Activated T-cell treated with anti-CD3 and anti-CD28 coated beads for 48 hours (primary cell): ENCODE measurements at regions not wholly inside any gene's neighbourhood (a gene's known extent, or its start where the extent isn't known, plus 50 kb on each side); places are given as distances from the start of the nearest gene placed in this dataset.
"Not testable (repeated sequence)": the region's sequence is repeated elsewhere in the genome, so short reads cannot be mapped to it uniquely, and the experiment has no call there.

Experiments used
- DNase-seq: peaks from one replicate; pipeline ENCODE4 v3.0.0-alpha.2; 2020; ENCODE audit warnings: low read depth

DNA sequence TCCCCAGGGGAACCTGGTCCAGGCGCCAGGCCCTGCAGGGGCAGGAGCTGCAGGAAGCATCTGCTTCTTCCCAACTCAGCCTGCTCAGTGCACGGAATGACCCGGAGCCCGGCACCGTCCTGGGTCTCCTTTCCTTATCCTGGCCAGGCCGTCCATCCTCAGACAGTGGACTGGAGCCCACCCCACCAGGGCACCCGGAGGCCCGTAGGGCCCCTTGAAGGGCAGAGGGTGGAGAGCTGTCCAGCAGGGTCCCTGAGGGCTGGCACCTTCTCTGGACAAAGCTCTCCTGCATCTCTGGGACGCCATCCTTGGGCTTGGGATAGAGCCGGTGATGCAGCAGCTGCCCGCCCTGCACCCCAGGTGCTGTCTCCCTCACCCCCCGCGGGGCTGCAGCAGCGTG lies 207.9 kb downstream of the TMEM121 start:
- not testable (repeated sequence) for DNase-seq

DNA sequence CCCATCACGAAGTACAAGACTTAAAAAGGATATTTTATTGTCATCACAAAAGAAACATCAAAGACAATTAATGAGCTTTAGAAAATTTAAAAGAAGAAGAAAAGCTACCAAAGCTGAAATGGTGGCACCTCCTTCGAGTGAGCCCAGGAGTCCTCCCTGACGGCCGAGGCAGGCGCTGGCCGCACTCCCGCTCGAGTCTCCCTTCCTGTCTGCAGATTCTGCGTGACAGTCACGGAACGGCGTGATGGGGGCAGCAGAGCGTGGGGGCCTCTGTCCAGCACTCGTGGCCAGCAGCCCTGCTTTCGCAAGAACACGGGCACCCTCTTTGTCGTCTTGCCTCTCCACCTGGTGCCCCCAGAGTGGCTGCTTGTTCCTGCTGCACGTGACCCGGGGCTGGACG lies 209.9 kb downstream of the TMEM121 start:
- DNase-seq, result not testable (repeated sequence)

DNA sequence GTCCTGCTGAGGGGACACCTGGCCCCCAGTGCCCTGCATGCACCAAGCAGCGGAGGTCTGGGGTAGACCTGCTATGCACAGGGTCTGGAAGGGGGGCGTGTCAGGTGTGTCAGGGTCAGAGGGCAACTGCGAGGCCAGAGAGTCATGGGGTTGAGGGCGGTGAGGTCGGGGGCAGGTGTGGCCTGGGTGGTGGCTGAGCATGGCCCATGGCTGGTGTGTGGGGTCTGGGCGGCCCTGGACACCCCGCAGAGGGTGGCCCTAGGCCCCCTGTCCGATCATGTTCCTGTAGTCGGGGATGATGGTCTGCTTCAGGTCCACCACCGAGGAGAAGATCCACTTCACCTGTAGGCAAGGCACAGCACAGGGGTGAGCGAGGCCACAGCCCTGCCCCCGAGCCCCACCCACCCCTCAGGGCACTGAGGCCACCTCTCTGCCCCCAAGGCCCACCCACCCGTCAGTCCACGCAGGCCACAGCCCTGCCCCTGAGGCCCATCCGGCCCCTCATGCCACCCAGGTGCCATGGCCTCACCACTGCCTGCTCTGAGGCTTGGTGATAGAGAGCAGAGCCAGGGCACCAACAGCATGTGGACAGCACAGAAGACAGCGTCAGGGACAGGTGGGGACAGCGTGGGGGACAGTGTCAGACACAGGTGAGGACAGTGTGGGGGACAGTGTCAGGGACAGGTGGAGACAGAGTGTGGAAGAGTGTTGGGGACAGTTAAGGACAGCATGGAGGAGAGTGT lies 211.3 kb downstream of the TMEM121 start:
- no peak for DNase-seq

DNA sequence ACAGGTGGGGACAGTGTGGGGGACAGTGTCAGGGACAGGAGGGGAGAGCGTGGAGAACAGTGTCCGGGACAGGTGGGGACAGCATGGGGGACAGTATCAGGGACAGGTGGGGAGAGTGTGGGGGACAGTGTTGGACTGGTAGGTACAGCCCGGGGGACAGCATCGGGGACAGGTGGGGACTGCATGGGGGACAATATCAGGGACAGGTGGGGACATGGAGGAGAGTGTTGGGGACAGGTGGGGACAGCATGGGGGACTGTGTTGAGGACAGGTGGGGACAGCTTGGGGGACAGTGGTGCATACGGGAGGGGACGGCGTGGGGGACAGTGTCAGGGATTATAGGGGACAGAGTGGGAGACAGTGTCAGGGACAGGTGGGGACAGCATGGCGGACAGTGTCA lies 212.3 kb downstream of the TMEM121 start:
- DNase-seq, result no peak

DNA sequence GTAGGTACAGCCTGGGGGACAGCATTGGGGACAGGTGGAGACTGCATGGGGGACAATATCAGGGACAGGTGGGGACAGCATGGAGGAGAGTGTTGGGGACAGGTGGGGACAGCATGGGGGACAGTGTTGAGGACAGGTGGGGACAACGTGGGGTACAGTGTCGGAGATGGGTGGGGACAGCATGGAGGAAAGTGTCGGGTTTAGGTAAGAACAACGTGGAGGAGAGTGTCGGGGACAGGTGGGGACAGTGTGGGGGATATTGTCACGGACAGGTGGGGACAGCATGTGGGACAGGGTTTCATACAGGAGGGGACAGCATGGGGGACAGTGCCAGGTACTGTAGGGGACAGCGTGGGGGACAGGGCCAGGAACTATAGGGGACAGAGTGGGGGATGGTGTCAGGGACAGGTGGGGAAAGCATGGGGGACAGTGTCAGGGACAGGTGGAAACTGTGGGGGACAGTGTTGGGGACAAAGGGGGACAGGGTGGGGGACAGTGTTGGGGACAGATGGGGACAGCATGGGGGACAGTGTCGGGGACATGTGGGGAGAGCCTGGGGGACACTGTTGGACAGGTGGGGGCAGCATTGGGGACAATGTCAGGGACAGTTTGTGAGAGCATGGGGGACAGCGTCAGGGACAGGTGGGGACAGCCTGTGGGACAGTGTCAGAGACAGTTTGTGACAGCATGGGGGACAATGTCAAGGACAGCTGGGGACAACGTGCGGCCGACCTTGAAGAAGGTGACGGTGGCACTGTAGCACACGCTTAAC lies 213.1 kb downstream of the TMEM121 start:
- no peak for DNase-seq

DNA sequence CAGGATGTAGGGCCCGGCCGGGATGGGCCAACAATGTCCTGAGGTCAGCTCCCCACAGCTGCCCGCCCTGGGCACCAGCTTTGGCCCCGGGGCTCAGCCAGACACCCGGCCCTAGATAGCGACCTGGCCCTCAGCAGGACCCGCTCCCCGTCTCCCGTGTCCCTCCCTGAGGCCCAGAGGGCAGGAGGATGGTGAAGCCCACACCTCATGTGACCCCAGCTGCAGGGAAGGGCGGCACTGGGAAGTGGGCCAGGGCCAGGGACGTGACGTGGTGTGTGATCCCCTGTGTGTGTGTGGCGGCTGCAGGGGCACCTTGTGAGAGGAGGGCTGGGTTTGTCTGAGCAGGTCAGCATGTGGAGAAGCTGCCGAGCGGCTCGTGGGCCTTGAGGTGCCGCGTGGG lies 213.9 kb downstream of the TMEM121 start:
- DNase-seq, result not testable (repeated sequence)

DNA sequence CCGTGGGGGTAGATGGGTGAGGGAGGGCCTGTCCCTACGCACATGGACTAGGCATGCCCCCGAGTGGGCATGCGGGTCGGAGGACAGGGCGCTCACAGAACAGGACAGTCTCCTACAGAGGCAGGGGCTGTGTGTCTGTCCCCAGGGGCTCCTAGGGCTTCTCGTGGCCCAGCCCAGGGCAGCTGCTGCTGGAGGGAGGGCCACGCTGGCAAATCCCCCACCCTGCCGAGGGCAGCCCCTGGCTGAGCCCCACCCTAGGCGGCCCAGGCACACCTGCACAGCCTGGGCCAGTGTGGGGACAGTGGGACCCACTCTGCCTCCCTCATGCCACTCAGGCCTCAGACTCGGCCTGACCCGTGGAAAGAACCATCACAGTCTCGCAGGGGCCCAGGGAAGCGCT lies 214.6 kb downstream of the TMEM121 start:
- not testable (repeated sequence) for DNase-seq

DNA sequence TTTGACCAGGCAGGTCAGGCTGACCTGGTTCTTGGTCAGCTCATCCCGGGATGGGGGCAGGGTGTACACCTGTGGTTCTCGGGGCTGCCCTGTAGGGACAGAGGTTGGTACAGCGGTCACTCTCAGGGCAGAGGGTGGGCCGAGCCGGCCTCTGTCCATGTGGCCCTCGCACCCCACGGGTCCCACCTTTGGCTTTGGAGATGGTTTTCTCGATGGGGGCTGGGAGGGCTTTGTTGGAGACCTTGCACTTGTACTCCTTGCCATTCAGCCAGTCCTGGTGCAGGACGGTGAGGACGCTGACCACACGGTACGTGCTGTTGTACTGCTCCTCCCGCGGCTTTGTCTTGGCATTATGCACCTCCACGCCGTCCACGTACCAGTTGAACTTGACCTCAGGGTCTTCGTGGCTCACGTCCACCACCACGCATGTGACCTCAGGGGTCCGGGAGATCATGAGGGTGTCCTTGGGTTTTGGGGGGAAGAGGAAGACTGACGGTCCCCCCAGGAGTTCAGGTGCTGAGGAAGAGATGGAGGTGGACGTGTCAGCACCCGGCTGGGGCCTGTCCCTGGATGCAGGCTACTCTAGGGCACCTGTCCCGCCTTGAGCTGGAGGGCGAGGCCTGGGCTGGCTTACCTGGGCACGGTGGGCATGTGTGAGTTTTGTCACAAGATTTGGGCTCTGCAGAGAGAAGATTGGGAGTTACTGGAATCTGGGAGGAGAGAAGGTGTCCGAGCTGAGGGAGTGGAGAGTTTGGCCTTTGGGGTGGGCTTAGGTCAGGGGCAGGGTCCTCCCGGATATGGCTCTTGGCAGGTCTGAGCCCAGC lies 215.5 kb downstream of the TMEM121 start:
- not testable (repeated sequence) for DNase-seq

DNA sequence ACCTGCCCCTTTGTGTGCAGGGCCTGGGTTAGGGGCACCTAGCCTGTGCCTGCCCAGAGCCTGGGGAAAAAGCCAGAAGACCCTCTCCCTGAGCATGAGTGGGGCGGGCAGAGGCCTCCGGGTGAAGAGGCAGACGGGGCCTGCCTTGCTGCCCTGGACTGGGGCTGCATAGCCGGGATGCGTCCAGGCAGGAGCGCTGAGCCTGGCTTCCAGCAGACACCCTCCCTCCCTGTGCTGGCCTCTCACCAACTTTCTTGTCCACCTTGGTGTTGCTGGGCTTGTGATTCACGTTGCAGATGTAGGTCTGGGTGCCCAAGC lies 216.1 kb downstream of the TMEM121 start:
- DNase-seq, result no peak

DNA sequence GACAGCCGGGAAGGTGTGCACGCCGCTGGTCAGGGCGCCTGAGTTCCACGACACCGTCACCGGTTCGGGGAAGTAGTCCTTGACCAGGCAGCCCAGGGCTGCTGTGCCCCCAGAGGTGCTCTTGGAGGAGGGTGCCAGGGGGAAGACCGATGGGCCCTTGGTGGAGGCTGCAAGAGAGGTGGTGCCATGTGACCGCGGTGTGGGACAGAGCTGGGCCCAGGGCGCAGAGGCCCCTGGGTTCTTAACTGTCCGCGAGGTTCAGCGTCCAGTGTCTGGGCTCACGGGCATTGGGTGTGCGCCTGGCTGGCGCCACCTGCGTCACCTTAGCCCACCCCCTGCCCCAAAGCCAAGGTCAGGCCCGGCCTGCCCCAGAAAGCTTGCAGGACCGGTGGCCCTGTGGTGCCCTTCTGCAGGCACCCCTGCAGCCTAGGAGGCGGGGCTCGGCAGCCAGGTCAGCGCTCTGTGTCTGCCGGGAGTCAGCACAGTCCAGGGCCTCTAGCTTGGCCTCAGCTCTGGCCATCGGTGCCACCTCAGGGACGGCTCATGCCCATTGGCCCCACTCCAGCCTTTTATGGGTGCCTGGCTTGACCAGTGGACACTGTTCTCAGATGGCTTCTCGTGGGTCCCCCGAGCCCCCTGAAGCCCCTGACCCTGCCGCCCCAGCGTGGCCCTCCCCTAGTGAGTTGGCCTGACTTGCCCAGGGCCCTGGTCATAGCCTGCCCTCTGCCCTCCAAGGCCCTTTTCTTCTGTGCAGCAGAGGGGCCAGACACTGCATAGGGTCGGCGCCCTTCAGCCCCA lies 216.7 kb downstream of the TMEM121 start:
- DNase-seq, result not testable (repeated sequence)

DNA sequence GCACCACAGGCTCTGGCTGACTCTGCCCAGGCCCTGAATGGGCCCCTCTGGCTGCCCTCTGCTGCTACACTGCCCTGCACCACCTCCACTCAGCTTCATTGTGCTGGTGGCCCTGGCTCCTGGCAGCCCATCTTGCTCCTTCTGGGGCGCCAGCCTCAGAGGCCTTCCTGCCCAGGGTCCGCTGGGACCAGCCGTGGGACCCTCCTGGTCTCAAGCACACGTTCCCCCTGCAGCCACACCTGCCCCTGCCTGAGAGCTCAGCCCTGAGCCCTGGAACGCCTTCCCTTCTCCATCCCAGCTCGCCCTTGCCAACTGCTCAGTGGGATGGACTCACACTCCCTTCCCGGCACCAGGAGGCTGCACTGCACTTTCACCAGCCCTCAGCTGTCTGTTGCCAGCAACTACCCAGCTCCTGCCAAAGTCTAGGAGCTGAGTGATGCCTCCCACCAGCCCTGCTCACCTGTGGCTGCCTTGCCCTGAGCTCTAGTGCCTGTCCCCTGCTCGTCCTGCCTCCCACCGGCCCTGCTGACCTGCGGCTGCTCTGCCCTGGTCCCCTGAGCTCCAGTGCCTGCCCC lies 217.9 kb downstream of the TMEM121 start:
- not testable (repeated sequence) for DNase-seq

DNA sequence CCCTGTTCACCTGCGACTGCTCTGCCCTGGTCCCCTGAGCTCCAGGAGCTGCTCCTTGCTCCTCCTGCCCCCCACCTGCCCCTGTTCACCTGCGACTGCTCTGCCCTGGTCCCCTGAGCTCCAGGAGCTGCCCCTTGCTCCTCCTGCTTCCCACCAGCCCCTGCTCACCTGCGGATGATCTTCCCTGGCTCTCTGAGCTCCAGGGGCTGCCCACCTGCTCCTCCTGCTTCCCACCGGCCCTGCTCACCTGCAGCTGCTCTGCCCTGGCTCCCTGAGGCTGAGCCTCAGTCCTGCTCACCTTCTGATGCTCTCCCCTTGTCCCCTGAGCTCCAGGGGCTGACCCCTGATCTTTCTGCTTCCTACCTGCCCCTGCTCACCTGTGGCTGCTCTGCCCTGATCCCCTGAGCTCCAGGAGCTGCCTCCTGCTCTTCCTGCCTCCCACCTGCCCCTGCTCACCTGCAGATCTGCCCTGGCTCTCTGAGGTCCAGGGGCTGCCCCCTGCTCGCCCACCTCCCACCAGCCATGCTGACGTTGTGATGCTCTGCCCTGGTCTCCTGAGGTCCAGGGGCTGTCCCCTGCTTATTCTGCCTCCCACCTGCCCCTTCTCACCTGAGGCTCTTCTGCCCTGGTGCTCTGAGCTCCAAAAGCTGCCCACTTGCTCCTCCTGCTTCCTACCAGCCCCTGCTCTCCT lies 219.2 kb downstream of the TMEM121 start:
- DNase-seq, result no peak

DNA sequence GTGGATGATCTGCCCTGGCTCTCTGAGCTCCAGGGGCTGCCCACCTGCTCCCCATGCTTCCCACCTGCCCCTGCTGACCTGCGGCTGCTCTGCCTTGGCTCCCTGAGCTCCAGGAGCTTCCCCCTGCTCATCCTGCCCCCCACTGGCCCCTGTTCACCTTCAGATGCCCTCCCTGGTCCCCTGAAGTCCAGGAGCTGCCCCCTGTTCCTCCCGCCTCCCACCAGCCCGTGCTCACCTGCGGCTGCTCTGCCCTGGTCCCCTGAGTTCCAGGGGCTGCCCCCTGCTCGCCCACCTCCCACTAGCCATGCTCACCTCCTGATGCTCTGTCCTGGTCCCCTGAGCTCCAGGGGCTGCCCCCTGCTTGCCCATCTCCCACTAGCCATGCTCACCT lies 219.7 kb downstream of the TMEM121 start:
- no peak for DNase-seq

DNA sequence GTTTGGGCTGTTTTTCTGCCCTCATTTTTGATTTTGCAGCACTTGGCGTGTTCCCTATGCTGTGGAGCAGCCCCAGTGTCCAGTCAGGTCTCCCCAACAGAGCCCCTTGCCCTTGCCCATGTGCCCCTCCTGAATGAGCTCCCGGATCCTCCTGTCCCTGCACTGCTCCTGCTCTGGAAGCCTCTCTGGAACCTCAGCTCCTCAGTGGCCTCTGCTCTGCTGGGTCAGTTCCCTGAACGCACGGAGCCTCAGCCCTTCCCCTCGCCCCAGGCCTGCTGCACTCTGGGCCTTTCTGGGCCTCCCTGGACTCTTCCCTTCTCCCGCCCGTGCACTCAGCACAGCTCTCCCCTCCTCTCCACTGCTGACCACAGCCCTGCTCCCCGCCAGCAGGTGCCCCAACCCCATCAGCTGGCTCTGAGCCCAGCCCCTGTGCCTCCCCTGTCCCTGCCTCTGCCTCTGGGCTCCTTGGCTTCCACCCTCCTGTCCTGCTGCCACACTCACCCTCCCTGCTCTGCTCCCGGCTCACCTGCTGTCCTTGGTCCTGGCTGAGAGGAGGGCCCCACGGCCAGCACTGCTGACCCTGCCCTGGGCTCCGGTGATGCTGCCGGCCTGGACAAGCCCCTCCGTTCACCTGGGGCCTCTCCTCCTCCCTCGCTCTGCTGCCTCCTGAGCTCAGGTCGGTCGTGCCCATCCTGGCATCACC lies 220.6 kb downstream of the TMEM121 start:
- not testable (repeated sequence) for DNase-seq

DNA sequence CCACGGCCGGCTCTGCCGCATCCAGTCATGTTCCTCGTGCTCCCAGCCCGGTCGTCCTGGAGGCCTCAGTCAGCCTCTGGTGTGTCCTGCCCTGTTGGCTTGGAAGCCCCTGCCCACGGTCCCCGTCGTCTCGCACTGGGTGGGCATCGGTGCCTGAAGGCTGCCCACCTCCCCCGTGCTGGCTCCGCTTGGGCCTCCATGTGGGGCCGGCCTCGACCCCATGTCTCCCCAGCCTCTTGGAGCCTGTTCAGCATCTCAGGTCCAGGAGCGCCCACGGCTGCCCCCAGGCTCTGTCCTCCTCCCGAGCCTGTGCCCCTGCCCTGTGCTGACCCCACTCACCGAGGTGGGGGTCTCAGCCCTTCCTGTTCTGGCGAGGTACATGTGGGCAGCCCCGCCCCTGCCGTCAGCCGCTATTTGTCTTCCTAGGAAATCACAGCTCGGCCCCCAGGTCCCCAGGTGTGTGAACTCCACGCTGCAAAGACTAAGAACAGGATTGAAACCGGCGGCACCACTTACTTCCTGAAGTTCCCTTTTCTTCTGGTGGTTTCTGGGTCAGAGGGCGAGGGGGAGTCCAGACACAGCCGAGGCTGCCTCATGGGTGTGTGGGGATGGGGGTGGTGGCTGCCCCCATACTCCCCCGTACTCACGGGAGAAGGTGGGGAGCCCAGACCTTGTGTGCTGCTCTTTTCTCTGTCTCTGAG lies 221.3 kb downstream of the TMEM121 start:
- not testable (repeated sequence) for DNase-seq

DNA sequence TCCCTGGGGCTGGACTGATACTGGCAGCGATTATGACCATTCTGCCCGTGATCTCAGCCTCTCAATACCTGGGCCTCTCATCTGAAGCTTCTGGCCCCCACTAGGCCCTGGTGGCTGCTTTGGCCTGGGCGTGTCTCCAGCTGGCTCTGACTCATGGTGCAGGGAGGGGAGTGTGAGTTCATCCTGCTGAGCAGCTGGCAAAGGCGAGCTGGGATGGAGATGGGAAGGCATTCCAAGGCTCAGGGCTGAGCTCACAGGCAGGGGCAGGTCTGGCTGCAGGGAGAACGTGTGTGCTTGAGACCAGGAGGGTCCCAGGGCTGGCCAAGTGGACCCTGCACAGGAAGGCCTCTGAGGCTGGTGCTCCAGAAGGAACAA lies 221.8 kb downstream of the TMEM121 start:
- no peak for DNase-seq

DNA sequence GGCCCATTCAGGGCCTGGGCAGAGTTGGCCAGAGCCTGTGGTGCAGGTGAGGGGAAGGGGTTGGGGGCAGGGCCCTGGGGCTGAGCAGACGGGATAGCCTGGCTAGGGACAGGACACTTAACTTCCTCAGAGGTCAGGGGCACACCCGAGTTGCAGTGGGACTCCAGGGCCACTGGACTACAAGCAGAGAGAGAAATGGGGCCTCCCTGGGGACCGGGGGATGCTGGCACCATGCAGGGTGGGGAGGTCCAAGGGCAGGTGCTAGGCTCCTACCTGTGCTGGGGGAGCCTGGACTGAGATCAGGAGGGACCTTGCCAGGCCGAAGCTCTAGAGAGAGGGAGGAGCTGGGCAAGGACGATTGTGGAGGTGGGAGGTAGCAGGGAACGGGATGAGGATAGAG lies 222.3 kb downstream of the TMEM121 start:
- not testable (repeated sequence) for DNase-seq

DNA sequence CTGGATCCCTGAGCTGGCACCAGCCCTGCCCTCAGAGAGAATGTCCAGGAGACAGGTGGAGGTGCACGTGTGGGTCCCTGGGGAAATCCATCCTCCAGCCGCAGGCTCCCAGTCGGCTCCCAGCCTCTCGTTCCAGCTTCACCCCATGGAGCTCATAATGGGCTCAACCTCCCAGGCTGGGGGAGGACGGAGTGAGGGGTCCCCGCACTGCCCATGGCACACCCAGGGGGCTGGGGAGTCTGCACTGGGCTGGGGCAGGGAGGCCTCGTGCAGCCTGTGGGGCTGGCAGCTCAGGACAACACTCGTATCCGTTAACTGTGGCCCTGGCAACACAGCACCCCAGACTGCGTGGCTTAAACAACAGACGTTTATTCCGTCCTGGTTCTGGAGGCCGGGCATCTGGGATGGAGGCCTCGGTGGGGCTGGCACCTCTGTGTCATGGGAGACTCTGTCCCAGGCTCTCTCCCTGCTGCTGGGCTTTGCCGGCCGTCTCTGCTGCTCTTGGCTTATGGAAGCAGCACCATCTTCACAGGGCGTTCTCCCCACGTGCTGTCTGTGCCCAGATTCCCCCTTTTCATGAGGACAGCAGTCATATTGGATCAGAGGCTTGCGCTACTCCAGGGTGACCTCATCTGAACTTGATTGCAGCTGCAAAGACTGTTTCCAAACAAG lies 223.6 kb downstream of the TMEM121 start:
- DNase-seq, result not testable (repeated sequence)

DNA sequence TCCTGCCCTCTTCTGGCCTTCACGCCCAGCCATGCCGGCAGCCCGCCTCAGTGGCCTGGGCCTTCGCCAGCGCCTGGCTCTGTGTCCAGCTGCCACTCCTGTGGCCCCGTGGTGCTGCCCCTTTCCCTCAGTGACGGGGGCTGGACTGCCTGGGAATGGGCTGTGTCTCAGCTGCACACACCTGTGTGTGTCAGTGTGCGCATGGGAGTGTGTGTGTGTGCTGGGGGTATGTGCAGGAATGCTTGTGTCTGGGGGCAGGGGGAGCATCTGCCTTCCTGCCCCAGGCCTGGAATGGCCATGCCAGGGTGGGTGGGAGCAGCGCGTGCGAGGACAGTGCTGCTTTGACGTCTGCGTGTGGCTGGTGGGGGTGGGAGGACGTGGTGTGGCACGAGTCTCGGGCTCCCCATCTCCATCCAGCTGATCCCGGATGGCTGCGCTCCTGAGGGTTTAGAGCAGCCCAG lies 224.9 kb downstream of the TMEM121 start:
- DNase-seq, result not testable (repeated sequence)
